Endodermal cell (in vitro differentiated cells): ENCODE measurements at regions not wholly inside any gene's neighbourhood (a gene's known extent, or its start where the extent isn't known, plus 50 kb on each side); places are given as distances from the start of the nearest gene placed in this dataset.

Source experiments
- DNase-seq: peaks from one replicate; pipeline ENCODE4 v3.0.0-alpha.2; 2017
- H3K27ac ChIP-seq: 2 replicates; pipeline ENCODE4 v1.5.1; 2013; ENCODE audit warnings: mild to moderate bottlenecking, low read depth, low read length, moderate library complexity
- H3K27me3 ChIP-seq: 2 replicates; pipeline ENCODE4 v1.6.1; 2013; ENCODE audit warnings: mild to moderate bottlenecking, low read length, moderate library complexity; ENCODE audit not compliant: insufficient read depth, control insufficient read depth, poor library complexity, severe bottlenecking
- H3K36me3 ChIP-seq: 2 replicates; pipeline ENCODE4 v1.7.0; 2013; ENCODE audit warnings: mild to moderate bottlenecking, low read length, moderate library complexity; ENCODE audit not compliant: control insufficient read depth, insufficient read depth
- H3K4me1 ChIP-seq: one replicate; pipeline ENCODE4 v1.7.0; 2013; ENCODE audit warnings: low read length; ENCODE audit not compliant: control insufficient read depth, insufficient read depth
- H3K4me3 ChIP-seq: 2 replicates; pipeline ENCODE4 v1.5.1; 2013; ENCODE audit warnings: mild to moderate bottlenecking, low read length, moderate library complexity
- H3K9ac ChIP-seq: 2 replicates; pipeline ENCODE4 v1.6.1; 2013; ENCODE audit warnings: mild to moderate bottlenecking, low read length, moderate library complexity; ENCODE audit not compliant: poor library complexity, severe bottlenecking; ENCODE audit errors: extremely low read depth
- H3K9me3 ChIP-seq: 2 replicates; pipeline ENCODE4 v1.6.1; 2013; ENCODE audit warnings: mild to moderate bottlenecking, low read length, moderate library complexity; ENCODE audit not compliant: control insufficient read depth
- H3K27ac Mint-ChIP-seq: 2 replicates; pipeline ENCODE4 v1.8.0; 2020; ENCODE audit warnings: mixed read lengths
- H3K27me3 Mint-ChIP-seq: 2 replicates; pipeline ENCODE4 v1.8.0; 2021; ENCODE audit warnings: mild to moderate bottlenecking, mixed read lengths; ENCODE audit not compliant: insufficient read depth
- H3K36me3 Mint-ChIP-seq: 2 replicates; pipeline ENCODE4 v1.8.0; 2020; ENCODE audit warnings: low read depth, mixed read lengths
- H3K4me1 Mint-ChIP-seq: 2 replicates; pipeline ENCODE4 v1.8.0; 2020; ENCODE audit warnings: mixed read lengths
- H3K4me3 Mint-ChIP-seq: 2 replicates; pipeline ENCODE4 v1.8.0; 2020; ENCODE audit warnings: mild to moderate bottlenecking, moderate library complexity, mixed read lengths
- H3K9me3 Mint-ChIP-seq: 2 replicates; pipeline ENCODE4 v1.8.0; 2020; ENCODE audit warnings: mild to moderate bottlenecking, mixed read lengths
- CTCF ChIP-seq: fragments of 200-600 bp; sonication (generic); conservative IDR thresholded peaks from 2 replicates; pipeline ENCODE4 v1.5.0; 2021; ENCODE audit warnings: antibody characterized with exemption, mild to moderate bottlenecking
- WGBS, 2 experiments: methylation state at CpG; one replicate each; pipeline versions ENCODE4 v1.1.5 to v1.1.7; 2013; ENCODE audit warnings: missing lambda C conversion rate in 2 of 2, mixed read lengths in 1 of 2; ENCODE audit not compliant: insufficient coverage in 1 of 2, insufficient read length in 1 of 2; 5-methylcytosine and 5-hydroxymethylcytosine counted together

- Histone ChIP-seq H3K27me3 (no peaks in the 10 kb centered on the region), H3K9me3 (no peaks in the 10 kb centered on the region), H3K27ac (no peak overlapping the region), H3K4me1 (no peaks in the 10 kb centered on the region), H3K9ac (no peak overlapping the region), H3K4me3 (no peak overlapping the region), H3K36me3 (no peaks in the 10 kb centered on the region)
- Mint-ChIP-seq H3K36me3 (no peaks in the 10 kb centered on the region), H3K9me3 (no peaks in the 10 kb centered on the region), H3K4me1 (no peaks in the 10 kb centered on the region), H3K27ac (no peak overlapping the region), H3K4me3 (no peak overlapping the region), H3K27me3 (no peaks in the 10 kb centered on the region)
- TF ChIP-seq CTCF, result no peak
- WGBS, 2 experiments, result 90 to 93% methylated on average over 2 to 3 of the region's 3 CpGs
- no peak for DNase-seq
Measured at GRCh38 chr17:70407506-70407905, 238.2 kb downstream of the KCNJ2 start.

- H3K27ac Mint-ChIP-seq, result no peak overlapping the region
- no peak for TF ChIP-seq CTCF
- WGBS, 2 experiments, result no CpG with 5 or more reads among the region's 1 CpG
- no peaks in the 10 kb centered on the region for H3K36me3 ChIP-seq
- H3K9ac ChIP-seq, result no peak overlapping the region
- H3K27ac ChIP-seq, result no peak overlapping the region
- no peaks in the 10 kb centered on the region for H3K27me3 Mint-ChIP-seq
- H3K4me3 ChIP-seq, result no peak overlapping the region
- H3K36me3 Mint-ChIP-seq, result no peaks in the 10 kb centered on the region
- no peaks in the 10 kb centered on the region for H3K9me3 ChIP-seq
- H3K9me3 Mint-ChIP-seq, result no peaks in the 10 kb centered on the region
- H3K4me1 ChIP-seq, result no peaks in the 10 kb centered on the region
- DNase-seq, result no peak
- H3K27me3 ChIP-seq, result no peaks in the 10 kb centered on the region
- H3K4me3 Mint-ChIP-seq, result no peak overlapping the region
- peaks cover under 1% of the 10 kb centered on the region for H3K4me1 Mint-ChIP-seq
Measured at GRCh38 chr17:70408768-70409167, 239.4 kb downstream of the KCNJ2 start.

GRCh38 chr17:70414300-70414699 is 245.0 kb downstream of the KCNJ2 start:
- Histone ChIP-seq H3K9me3 (no peaks in the 10 kb centered on the region), H3K4me1 (peaks cover 5% of the 10 kb centered on the region), H3K27ac (no peak overlapping the region), H3K9ac (no peak overlapping the region), H3K27me3 (no peaks in the 10 kb centered on the region), H3K36me3 (no peaks in the 10 kb centered on the region), H3K4me3 (no peak overlapping the region)
- no peak for TF ChIP-seq CTCF
- no peak overlapping the region for H3K27ac Mint-ChIP-seq
- no peak for DNase-seq
- H3K9me3 Mint-ChIP-seq, result no peaks in the 10 kb centered on the region
- H3K4me1 Mint-ChIP-seq, result peaks cover 21% of the 10 kb centered on the region
- 74 to 100% methylated on average over 1 to 3 of the region's 3 CpGs for WGBS, 2 experiments
- H3K36me3 Mint-ChIP-seq, result no peaks in the 10 kb centered on the region
- H3K4me3 Mint-ChIP-seq, result no peak overlapping the region
- H3K27me3 Mint-ChIP-seq, result no peaks in the 10 kb centered on the region
